Suprapubic skin (tissue), 4 donors: ENCODE measurements at regions not wholly inside any gene's neighbourhood (a gene's known extent, or its start where the extent isn't known, plus 50 kb on each side); places are given as distances from the start of the nearest gene placed in this dataset.

Experiments
- DNase-seq, 2 donors: peaks; one replicate each; pipeline ENCODE4 v3.0.0-alpha.2; 2019; ENCODE audit warnings: low spot score in 2 of 2
- H3K27ac ChIP-seq: fragments of 200-600 bp; sonication (generic); one replicate; pipeline ENCODE4 v1.5.1; 2019
- H3K27me3 ChIP-seq: fragments of 200-600 bp; sonication (generic); one replicate; pipeline ENCODE4 v1.5.1; 2019
- H3K36me3 ChIP-seq: fragments of 200-600 bp; sonication (generic); one replicate; pipeline ENCODE4 v1.5.1; 2019
- H3K4me1 ChIP-seq: fragments of 200-600 bp; sonication (generic); one replicate; pipeline ENCODE4 v1.5.1; 2019
- H3K4me3 ChIP-seq: fragments of 200-600 bp; sonication (generic); one replicate; pipeline ENCODE4 v1.5.1; 2019; ENCODE audit warnings: mild to moderate bottlenecking
- H3K9me3 ChIP-seq: fragments of 200-600 bp; sonication (generic); one replicate; pipeline ENCODE4 v1.5.1; 2019
- EP300 ChIP-seq: sonication (generic); formaldehyde crosslinking; IDR thresholded peaks from one replicate; pipeline ENCODE4 v1.6.1; 2017; ENCODE audit warnings: antibody characterized with exemption
- POLR2A ChIP-seq, 2 donors: fragments of 450-650 bp; IDR thresholded peaks; one replicate each; pipeline ENCODE4 v1.6.1; 2017; ENCODE audit warnings: antibody characterized with exemption in 2 of 2, mild to moderate bottlenecking in 2 of 2, moderate library complexity in 2 of 2
- POLR2AphosphoS5 ChIP-seq, 3 donors: sonication (generic); formaldehyde crosslinking; IDR thresholded peaks; one replicate each; pipeline ENCODE4 v1.6.1; 2017; ENCODE audit warnings: antibody characterized with exemption in 3 of 3
- WGBS: methylation state at CpG from one replicate; pipeline ENCODE4 v1.1.5; 2018; 5-methylcytosine and 5-hydroxymethylcytosine counted together
- TF ChIP-seq, protein P1 (sequence below), 2 donors: fragments of 200-600 bp in 1 of 2; fragments of 450-650 bp in 1 of 2; sonication (generic) in 1 of 2; IDR thresholded peaks; one replicate each; pipeline ENCODE4 v1.5.1; 2016 to 2019; ENCODE audit warnings: antibody characterized with exemption in 2 of 2, mild to moderate bottlenecking in 1 of 2, moderate library complexity in 1 of 2

DNA sequence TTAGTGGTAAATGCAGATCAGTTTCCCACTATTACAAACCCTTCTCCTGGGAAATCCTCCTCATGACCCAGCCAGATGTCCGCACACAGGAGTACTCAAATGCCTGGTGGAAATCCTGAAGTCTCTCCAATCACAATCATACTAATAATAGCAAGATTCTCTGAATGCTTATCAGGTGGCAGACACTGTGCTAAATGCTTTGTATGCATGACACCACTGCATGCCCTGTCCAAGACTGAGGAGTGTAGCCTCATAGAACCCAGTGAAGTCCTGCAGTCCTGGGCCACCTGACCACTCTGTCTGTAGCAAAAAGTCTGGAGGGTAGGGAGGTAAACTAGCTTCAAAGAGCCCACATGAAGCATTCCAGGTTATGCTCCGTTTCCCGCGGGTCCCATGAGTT lies 434.8 kb upstream of the CHST9 start:
- no peak overlapping the region for H3K4me3 ChIP-seq
- H3K27ac ChIP-seq = no peak overlapping the region
- WGBS = 96% methylated on average over 4 of the region's 4 CpGs
- H3K36me3 ChIP-seq = no peaks in the 10 kb centered on the region
- H3K27me3 ChIP-seq = peaks cover 3% of the 10 kb centered on the region
- TF ChIP-seq, protein P1, sequence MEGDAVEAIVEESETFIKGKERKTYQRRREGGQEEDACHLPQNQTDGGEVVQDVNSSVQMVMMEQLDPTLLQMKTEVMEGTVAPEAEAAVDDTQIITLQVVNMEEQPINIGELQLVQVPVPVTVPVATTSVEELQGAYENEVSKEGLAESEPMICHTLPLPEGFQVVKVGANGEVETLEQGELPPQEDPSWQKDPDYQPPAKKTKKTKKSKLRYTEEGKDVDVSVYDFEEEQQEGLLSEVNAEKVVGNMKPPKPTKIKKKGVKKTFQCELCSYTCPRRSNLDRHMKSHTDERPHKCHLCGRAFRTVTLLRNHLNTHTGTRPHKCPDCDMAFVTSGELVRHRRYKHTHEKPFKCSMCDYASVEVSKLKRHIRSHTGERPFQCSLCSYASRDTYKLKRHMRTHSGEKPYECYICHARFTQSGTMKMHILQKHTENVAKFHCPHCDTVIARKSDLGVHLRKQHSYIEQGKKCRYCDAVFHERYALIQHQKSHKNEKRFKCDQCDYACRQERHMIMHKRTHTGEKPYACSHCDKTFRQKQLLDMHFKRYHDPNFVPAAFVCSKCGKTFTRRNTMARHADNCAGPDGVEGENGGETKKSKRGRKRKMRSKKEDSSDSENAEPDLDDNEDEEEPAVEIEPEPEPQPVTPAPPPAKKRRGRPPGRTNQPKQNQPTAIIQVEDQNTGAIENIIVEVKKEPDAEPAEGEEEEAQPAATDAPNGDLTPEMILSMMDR (IDR thresholded peaks at IDR 0.05) = no peak
- no peak for TF ChIP-seq EP300
- no peak for TF ChIP-seq POLR2A (IDR thresholded peaks at IDR 0.05)
- TF ChIP-seq POLR2AphosphoS5 (IDR thresholded peaks at IDR 0.05) = no peak
- H3K4me1 ChIP-seq = no peaks in the 10 kb centered on the region
- no peak for DNase-seq
- no peaks in the 10 kb centered on the region for H3K9me3 ChIP-seq

DNA sequence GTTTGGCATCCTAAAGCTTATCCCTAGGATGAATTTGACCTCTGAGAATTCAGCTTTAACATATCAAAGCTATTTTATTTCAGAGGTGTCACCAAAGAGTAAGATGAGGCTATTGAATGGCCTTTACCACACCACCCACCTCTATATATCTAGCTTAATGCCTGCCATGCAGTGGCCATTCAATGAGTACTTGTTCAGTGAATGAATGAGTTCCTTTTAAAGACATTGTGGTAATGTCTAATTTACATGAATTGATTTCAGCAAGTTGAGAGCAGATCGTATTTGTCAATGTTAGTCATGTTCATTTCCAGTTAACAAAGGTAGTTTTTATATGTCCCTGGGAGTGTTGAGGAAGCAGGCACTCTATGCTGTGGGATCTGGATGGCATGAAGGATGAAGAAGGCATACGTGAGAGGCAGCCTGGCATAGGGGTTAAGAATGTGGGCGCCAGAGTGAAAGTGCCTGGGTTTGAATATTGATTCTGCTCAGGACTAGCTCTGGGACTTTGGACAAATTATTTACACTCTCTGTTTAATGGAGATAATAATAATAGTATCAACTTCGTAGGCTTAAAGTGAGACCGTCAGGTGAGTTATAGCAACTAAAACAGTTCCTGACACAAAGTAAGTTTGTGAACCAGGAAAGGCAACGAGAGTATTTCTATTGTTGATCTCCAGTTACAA lies 434.1 kb upstream of the CHST9 start:
- Histone ChIP-seq H3K27me3 (peaks cover 3% of the 10 kb centered on the region), H3K9me3 (no peaks in the 10 kb centered on the region), H3K27ac (no peak overlapping the region), H3K4me1 (no peaks in the 10 kb centered on the region), H3K4me3 (no peak overlapping the region), H3K36me3 (no peaks in the 10 kb centered on the region)
- WGBS = 85% methylated on average over 6 of the region's 6 CpGs
- TF ChIP-seq EP300 = no peak
- DNase-seq = no peak

DNA sequence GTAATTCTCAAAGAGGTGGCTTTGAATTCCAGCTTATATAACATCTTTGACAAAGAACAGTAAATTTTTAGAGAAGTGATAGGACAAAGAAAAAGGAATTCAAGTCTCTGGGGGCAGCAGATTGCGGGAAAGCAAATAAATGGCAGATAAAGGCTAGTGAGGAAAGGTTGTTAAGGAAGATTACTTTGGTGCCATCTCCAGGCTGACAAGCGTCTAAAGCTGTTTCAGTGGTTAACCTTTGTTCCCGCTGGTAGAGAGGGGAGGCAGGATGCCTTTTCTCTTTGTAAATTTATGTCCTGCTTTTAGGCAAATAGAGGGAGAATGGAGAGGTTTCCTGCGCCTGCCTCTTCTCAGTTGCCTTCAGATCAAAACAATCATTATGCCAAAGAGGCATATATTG lies 431.2 kb upstream of the CHST9 start:
- Histone ChIP-seq H3K36me3 (no peaks in the 10 kb centered on the region), H3K9me3 (no peaks in the 10 kb centered on the region), H3K27ac (no peak overlapping the region), H3K4me3 (no peak overlapping the region), H3K27me3 (peaks cover 3% of the 10 kb centered on the region), H3K4me1 (no peaks in the 10 kb centered on the region)
- DNase-seq = no peak
- TF ChIP-seq, protein P1 (IDR thresholded peaks at IDR 0.05) = no peak
- TF ChIP-seq EP300 (no peak), POLR2AphosphoS5 (IDR thresholded peaks at IDR 0.05) (no peak), POLR2A (IDR thresholded peaks at IDR 0.05) (no peak)
- 67% methylated on average over 4 of the region's 4 CpGs for WGBS

DNA sequence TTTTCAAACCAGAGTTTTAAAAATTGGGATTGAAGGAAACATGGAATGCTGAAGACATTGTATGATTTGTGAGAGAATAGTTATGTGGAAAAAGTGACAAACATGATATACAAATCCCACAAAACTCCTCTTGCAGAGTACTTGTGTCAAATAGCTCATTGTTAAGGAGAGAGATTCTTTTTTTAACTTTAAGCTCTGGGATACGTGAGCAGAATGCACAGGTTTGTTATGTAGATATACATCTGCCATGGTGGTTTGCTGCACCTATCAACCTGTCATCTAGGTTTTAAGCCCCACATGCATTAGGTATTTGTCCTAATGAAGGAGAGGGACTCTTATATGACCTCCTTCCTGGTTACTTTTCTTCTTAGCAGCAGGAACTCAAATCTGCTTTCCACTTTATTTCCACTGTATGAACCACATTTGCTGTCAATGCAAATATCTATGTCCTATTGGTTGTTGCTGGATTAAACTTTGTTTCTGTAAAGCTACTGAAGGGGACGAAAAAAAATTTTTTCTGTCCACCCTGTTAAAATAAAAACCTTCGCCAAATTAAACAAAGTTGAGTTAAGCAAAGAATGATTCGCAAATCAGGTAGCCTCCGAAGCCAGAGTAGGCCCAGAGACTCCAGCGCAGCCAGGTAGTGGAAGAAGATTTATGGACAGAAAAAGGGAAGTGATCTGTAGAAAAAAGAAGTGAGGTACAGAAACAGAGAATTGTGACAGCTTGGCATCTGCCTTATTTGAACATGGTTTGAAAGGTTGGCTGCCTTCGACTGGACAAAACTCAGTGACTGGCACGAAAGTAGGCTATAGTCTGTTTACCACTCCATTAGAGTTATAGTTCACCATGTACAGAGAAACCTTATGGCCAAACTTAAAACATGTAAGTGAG lies 430.1 kb upstream of the CHST9 start:
- no peak for TF ChIP-seq POLR2A (IDR thresholded peaks at IDR 0.05)
- TF ChIP-seq POLR2AphosphoS5 (IDR thresholded peaks at IDR 0.05) = no peak
- TF ChIP-seq EP300 = no peak
- TF ChIP-seq, protein P1 (IDR thresholded peaks at IDR 0.05) = no peak
- no peaks in the 10 kb centered on the region for H3K9me3 ChIP-seq
- H3K27me3 ChIP-seq = peaks cover 3% of the 10 kb centered on the region
- no peaks in the 10 kb centered on the region for H3K4me1 ChIP-seq
- no peaks in the 10 kb centered on the region for H3K36me3 ChIP-seq
- H3K4me3 ChIP-seq = no peak overlapping the region
- H3K27ac ChIP-seq = no peak overlapping the region
- DNase-seq = no peak
- 88% methylated on average over 8 of the region's 8 CpGs for WGBS

DNA sequence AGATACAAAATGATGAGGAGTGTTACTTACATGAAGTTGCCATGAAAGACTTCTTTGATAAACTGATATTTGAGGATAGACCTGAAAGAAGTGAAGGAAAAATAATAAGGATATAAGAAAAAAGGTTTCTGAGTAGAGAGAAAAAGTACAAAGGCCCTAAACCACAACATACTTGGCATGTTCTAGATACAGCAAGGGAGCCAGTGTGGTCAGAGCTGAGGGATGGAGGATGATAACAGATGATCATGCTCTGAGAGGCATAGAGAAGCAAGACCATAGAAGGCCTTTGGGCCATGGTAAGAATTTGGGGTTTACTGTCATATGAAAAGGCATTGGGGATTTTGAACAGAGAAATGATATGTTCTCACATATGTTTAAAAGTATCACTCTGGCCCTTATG lies 424.1 kb upstream of the CHST9 start:
- TF ChIP-seq, protein P1 (IDR thresholded peaks at IDR 0.05) = no peak
- no peak for TF ChIP-seq POLR2A (IDR thresholded peaks at IDR 0.05)
- no peak for TF ChIP-seq EP300
- Histone ChIP-seq H3K4me3 (no peak overlapping the region), H3K4me1 (no peaks in the 10 kb centered on the region), H3K9me3 (no peaks in the 10 kb centered on the region), H3K27me3 (no peaks in the 10 kb centered on the region), H3K36me3 (no peaks in the 10 kb centered on the region), H3K27ac (no peak overlapping the region)
- no peak for DNase-seq
